ENCODE measurements at regions not wholly inside any gene's neighbourhood (a gene's known extent, or its start where the extent isn't known, plus 50 kb on each side); places are given as distances from the start of the nearest gene placed in this dataset.
"Not testable (repeated sequence)": the region's sequence is repeated elsewhere in the genome, so short reads cannot be mapped to it uniquely, and the experiment has no call there.

GRCh38 chr1:79302380-79302930 lies 295.9 kb upstream of the ADGRL4 start:
- no peak for DNase-seq

DNA sequence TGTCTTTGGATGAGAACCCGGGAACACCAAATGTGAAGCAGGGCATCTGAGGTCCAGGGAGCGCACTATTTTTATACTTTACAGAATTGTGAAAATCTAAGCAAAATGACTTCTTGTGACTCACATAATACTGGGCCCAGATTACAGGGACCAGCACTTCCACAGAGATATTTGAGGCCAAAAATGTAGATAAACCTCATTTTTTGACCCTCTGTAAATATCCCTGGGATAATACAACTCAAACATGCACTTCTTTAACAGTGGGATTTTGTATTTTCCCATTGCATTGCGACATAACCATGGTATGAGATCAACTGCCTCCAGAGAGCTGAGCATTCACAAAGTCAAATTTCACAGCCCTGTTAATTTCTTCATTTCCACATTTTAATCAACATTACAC lies 289.4 kb upstream of the ADGRL4 start:
- no peak for DNase-seq

GRCh38 chr1:79293611-79294010 lies 287.1 kb upstream of the ADGRL4 start:
- DNase-seq, result no peak

DNA sequence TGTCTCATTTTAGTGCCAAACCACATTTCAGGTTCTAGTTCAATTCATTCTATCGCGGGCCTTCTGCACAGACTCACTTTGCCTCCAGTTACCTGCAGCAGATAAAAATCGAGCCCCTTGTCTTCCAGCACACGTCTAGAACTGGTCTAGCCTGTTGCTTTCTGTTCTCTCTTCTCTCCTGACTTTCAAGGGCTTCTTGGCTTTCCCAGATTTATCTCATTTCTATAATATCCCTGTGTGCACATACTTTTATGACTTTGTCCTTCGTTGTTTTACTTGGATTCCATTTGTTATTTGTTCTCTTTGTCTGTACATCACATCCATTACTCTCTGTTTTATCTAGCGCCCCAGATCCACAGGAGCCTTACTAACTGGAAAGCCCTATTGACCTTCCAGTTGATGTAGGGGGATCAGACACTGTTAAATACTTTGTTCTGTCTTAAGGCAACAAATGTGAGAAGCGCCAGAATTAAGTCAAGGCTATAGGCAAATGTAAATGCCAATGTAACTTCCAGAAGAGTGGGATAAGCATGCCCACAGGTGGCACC lies 284.5 kb upstream of the ADGRL4 start:
- DNase-seq, result no peak

DNA sequence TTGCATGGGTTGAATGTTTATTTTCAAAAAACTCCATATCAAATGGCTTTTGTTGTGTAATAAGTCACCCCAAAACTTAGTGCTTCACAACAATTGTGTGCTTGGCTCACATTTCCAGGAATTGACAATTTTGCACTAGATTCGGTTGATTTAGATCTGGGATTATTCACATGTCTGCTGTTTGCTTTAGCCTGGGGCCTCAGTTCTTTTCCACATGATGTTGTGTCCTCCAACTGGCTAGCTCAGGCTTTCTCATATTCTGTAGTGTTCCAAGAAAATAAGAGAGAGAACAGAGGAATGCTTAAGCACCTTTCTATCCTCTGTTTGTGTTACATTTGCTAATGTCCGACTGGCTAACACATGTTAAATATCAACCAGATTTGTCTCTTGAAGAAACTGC lies 281.5 kb upstream of the ADGRL4 start:
- no peak for DNase-seq

DNA sequence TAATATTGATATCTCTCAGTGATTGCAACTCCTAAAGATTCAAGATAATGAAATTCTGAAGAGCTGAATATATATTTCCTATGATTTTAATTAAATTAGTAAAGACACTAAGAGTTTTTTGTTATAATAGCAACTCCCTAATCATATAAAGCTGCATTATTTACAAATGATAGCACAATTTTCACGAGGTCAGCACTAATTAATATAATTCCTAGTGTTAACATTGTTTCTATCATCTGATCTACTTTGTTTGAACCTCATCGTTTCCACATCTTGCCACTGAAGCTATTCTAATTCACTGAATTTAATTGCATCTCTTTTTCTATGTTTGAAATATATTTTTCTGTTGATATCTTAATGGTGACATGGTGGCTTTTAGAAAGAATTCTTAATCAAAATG lies 279.1 kb upstream of the ADGRL4 start:
- DNase-seq, result no peak

GRCh38 chr1:79283451-79283850 lies 276.9 kb upstream of the ADGRL4 start:
- DNase-seq, result no peak

DNA sequence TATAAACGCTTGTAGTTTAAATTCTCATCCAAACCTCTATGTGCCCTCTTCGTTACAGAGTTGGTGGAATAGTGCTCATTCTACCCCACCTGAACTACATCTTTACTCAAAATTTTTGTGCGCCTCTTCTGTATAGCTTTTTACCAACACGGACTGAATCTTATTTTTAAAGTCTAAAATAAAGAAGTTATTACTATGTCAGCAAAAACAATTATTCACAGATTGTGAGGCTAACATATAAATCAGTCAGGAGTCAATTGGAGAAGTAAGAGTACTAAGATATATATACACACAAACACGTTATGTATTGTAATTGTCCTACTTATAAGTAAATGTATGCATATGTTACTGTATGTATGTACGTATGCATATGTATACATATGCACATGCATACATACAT lies 274.9 kb upstream of the ADGRL4 start:
- DNase-seq, result no peak

DNA sequence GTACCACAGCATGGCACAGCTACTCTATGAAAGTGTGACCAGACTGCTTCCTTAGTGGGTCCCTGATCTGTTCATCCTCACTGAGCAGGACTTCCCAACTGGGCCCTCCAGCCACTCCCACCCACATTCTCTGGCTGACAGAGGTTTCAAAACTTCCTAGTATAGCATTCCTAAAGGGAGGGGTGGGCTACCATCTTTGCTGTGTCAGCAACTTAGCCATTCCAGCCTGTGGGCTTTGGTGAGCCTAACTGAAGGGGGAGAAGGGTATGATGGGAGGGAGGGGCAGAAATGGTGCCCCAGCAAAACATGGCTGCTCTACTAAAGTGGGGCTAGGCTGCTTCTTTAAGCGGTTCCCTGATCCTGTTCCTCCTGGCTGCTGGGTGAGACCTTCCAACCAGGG lies 265.2 kb upstream of the ADGRL4 start:
- no peak for DNase-seq

DNA sequence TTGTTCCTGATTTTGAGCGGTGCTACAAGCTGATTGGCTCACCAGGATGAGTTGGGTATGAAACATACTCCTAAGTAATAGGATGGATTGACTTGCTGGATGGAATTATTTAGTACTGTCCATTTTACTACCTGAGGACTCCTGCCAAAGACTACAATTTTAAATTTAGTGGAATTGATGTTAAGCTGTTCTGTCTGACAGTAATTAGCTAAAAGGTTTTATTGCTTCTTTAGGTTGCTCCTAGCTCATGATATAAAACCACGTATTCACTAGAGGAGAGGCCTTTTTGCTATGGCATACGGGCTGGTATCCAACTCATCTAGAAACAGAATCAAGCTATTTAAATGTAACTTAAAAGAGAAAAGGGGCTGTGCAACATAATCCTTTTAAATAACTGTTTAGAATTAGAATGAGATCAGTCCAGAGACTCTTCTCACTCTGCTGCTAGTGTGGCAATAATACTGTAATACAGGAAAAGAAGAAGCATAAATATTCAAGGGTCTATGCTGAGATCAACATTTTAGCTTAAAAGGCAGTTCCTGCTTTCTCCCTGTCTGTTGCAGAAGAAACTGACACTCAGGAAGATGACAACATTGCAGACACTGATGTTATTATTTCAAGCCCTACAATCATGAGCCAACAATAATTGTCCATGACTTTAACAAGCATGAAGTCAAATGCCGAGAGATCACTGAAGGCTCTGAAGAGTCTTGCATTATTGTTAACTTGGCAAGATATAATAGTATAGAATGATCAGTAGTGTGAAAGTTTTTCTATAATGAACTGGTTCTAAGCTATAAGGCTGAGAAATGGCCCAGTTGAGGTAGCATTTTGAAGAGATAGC lies 258.7 kb upstream of the ADGRL4 start:
- DNase-seq, result no peak

DNA sequence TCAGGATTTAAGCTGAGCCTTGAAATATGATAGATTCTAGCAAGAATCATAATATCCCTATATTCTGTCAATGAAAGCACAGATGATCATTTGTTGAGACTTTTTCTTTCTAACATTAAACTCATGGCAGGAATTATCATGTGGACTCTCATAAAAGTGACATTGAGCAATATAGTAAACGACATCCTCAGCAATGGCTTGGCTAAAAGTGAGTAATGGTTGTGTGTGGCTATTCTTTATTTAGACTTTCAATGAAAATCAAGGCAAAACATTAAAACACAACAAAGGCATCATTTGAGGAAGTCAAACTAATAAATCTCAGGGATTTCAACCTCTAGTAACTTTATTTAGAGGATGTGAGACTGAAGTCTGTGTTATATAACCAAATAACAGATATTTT lies 257.8 kb upstream of the ADGRL4 start:
- DNase-seq, result no peak

DNA sequence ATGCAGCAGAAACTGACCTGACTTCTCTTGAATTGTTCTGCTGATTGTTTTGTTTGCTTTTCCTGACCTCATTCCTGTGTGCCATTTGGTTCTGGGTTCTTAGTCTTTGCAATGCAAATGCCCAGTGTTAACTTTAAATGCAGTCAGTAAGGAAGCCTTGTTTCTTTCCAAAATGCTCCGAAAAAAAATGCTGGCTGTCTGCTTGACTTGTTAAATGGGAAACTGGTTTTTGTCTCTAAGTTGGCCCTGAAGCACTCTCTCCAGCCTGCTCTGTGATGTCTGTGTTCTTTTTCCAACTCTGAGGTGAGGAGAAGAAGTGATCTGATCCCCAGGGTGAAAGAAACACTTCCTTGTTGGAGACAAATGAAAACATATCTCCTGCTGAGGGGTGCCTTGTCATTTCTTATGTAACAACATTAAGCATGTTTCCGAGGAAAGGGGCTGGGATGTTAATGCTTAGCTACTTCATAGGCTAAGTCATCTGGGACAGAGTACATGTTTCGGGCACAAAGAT lies 256.3 kb upstream of the ADGRL4 start:
- no peak for DNase-seq

DNA sequence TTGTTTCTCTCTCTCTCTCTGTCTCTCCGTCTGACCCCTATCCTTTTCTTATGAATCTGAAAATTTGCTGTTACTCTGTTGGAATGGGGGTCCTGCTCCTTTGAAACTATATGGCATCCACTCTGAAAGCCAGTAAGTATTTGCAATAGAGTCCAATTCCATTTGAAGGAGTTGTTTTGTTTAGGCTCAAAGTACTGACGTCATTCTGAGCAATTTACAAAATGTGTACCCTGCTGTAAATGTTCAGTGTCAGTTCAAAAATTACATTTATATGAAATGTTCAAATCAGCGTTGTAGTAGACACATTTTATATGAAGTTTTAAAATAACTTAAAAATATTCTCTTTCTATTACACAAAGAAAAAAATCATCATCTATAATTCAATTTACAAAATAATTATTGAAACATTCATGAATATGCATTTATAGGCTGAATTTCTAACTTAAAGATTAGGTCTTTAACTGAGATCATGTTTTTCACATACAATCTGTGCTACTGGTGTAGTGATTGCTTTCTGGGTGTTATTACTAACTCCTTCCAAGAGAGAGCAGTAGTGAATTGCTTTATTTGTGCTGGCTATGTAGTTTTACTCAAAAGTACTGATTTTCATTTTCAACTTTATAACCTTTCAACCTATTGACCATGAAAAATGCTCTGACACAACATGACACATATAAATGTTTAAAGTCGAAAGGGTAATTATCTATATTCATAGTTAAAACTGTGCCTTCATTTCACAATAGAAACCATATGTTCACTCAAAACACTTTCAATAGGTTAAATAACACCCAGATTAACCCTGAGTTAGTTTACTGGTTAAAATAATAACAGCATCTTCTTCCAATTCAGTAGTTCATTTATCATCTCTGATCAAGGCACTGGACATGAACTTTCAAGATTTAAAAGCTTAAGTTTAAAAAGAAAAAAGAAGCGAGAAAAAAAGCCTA lies 253.1 kb upstream of the ADGRL4 start:
- DNase-seq, result peak; percentile 19

DNA sequence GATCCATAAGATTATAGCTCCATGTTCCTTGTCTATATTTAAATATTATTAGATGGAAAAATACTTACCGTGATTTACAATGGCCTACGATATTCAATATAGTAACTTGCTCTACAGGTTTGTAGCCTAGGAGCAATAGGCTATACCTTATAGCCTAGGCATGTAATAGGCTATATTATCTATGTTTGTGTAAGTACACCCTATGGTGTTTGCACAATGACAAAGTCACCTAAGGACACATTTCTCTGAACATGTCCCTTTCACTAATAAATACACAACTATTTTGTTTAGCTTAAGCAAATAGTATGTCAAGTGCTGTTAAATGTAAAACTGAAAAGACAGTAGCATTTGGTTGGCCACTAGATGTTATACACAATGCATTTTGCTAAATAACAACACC lies 248.9 kb upstream of the ADGRL4 start:
- DNase-seq, result no peak

- DNase-seq, result no peak
These were observed 246.1 kb upstream of the ADGRL4 start for GRCh38 chr1:79252598-79252997.

DNA sequence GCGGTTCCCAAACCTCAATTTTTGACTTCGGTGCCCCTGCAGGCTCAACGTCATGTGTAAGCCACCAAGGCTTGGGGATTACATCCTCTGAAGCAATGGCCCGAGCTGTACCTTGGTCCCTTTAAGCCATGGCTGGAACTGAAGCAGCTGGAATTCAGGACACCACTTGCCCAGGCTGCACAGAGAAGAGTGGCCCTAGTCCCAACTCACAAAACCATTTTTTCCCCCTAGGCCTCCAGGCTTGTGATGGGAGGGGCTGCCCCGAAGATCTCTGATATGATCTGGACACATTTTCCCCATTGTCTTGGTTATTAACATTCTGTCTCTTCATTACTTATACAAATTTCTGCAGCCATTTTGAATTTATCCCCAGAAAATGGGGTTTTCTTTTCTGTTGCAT lies 233.3 kb upstream of the ADGRL4 start:
- DNase-seq, result no peak

GRCh38 chr1:79235301-79236002 lies 228.9 kb upstream of the ADGRL4 start:
- no peak for DNase-seq

GRCh38 chr1:79232818-79233217 lies 226.3 kb upstream of the ADGRL4 start:
- DNase-seq, result no peak

GRCh38 chr1:79230751-79231150 lies 224.2 kb upstream of the ADGRL4 start:
- DNase-seq, result not testable (repeated sequence)

DNA sequence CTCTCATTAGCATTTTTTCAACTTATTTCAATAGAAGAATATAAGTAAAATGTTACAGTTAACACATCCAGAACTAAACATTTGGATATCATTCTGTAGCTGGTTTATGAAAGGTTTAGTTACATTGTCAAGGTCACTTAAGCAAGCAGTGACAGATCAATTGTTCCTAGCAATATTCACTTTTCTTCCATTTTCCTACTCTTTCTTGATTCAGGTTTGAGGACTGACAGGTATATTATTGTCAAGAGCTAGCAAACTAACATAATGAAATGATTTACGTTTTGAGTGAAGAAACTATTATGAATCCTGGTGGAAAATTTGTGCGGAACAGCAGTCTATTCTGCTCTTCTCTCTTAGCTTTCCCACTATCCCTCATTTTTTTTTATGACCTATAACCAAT lies 220.4 kb upstream of the ADGRL4 start:
- no peak for DNase-seq

- no peak for DNase-seq
These were observed 218.0 kb upstream of the ADGRL4 start for GRCh38 chr1:79224537-79224936.

- no peak for DNase-seq
These were observed 214.0 kb upstream of the ADGRL4 start for GRCh38 chr1:79220509-79220908.

- DNase-seq, result no peak
These were observed 208.8 kb upstream of the ADGRL4 start for GRCh38 chr1:79215311-79215710.
